ENCODE measurements at regions not wholly inside any gene's neighbourhood (a gene's known extent, or its start where the extent isn't known, plus 50 kb on each side); places are given as distances from the start of the nearest gene placed in this dataset.

DNA sequence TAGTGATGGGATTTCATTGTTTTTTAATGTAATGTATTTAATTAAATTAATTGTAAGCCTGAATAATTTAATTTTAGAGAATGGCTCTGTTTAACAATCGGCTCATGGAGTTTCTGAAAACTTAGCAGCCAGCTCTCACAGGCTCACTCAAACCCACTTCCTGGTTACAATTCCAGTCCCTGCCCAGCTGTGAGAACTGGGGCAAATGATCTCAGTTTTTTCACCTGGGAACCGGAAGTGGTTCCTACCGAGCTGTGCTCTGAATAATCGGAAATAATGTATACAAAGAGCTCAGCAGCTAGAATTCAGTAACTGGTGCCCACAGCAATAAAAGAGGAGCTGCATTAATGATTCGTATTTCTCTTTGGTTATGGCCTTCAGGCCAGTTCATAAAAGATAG is 244.3 kb upstream of the MCTP2 start:
- TF ChIP-seq EZH2 (IDR thresholded peaks at IDR 0.05) = no peak
- TF ChIP-seq POLR2AphosphoS5 (IDR thresholded peaks at IDR 0.05; ENCODE audit: borderline replicate concordance, low read depth, low read length) = no peak

Measured in SK-N-MC (cell line).